ENCODE measurements at regions not wholly inside any gene's neighbourhood (a gene's known extent, or its start where the extent isn't known, plus 50 kb on each side); places are given as distances from the start of the nearest gene placed in this dataset.

DNA sequence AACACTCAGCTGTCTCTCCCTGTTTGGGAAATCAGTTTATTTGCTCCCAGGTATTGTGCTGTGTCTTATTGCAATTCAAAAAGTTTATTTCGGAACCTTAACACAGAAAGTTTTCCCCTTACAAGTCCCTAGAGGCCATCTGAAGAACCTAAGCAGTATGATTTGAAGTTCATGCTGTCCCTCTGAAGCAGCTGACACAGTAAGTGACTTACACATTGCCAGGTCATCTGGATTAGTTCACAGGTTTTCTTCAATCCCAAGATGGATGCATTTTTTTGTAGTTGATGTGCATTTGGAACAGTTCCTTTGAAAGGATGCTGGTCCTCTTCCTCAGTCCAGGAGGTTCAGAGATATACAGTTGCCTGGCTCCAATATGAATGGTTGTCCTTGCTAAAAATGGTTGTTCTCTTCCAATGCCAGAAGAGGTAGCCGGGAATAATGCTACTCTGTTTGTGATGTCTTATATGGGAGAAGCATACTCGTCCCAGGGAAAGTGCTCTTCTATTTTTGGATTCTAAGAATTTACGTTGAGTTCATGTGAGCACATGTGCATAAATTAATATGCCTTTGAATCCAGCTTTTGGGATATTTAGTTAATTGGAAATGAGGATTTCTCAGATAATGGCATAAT lies 183.5 kb upstream of the PHYHIPL start:
- no peak for DNase-seq (ENCODE audit: low read depth, low spot score)
- no peak overlapping the region for H3K4me3 ChIP-seq (ENCODE audit: low read length)

DNA sequence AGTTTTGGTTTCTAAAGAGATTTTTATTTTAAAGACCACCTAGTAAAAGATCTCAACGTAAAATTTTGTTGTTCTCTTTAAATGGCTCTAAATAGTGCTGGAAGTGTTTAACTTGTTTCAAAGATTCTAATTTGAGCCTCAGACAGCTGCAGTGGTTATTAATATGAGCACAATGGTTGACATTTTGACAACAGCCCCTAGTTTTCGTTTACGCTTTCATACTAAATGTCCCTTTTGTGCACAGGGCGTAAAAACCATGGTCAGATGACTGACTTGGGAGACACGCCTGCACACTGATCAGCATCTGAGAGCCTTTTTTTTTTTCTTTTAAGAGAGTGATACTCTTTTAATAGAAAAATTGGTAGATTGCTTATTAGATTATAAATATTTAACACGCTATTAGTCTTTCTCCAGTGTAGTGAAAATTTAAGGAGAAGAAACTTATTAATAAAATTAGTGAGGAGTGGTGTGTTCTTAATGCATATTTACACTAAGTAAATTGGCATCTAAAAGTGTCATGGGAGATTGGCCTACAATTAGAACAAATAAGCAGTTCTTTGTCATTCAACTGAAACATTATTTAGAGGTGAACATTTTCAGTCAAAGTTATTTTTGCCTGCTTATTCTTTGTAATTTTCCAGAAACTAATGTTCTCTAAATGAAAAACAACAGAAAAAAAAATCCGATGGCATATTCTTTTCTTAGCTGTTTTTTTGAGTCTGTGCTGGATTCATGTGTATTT lies 182.8 kb upstream of the PHYHIPL start:
- DNase-seq (ENCODE audit: low read depth, low spot score), result no peak
- no peak overlapping the region for H3K4me3 ChIP-seq (ENCODE audit: low read length)

DNA sequence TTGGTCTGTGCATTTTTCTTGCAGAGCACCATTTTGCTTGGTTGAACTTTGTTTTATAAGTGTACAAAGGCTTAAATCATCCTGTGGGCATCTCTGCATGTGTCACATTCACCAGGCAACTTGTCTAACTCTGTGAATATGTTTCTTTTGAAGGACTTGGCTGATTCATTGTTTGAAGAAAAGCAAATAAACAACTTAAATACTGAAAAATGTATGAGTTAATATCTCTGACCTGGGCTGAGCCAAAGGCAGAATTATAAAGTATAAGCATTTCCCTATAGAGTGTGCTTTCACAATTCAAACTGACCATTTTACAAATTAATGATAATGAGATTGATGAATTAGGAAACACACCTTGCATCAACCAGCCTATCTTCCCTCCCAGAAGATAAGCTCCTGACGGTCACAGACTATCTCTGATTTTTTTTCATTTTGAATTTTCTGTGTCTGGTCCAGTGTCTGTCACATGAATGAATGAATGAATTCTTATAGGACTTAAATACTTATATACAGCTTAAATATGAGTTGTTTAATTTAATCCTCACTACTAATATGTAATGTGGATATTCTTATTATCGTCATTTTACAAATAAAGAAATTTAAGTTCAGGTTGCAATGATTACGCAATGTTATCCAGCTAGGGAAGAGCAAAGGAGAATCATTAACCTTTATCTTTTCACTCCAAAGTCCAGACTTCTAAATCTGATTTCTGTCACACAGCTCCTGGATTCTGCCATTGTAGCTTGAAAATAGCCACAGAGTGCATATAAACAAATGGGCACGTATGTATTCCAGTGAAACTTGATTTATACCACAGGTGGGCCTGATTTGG lies 182.0 kb upstream of the PHYHIPL start:
- H3K4me3 ChIP-seq (ENCODE audit: low read length), result no peak overlapping the region
- no peak for DNase-seq (ENCODE audit: low read depth, low spot score)

DNA sequence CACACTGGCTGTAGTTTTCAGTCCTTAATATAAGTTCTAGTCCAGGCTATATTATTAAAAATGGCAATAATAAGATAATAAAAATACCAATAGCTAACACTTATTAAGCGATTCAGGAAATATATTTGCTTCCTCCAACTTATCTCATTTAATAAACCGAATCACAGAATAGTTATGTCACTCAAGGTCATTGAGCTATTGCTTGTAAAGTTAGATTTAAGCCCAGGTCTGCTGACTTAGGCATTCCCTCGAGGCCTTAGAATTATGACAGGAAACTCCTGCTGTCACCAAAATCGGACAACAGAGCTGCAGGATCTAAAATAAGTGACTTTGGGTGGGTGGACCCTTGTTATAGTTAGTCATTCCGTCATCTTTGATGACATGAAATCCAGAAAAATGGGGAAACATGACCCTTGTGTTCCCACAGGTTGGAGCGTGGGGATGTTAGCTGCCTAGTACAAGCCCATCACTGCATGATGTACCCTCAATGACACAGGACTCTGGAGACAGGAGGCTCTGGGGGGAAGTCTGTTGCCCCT lies 181.3 kb upstream of the PHYHIPL start:
- no peak overlapping the region for H3K4me3 ChIP-seq (ENCODE audit: low read length)
- DNase-seq (ENCODE audit: low read depth, low spot score), result no peak

DNA sequence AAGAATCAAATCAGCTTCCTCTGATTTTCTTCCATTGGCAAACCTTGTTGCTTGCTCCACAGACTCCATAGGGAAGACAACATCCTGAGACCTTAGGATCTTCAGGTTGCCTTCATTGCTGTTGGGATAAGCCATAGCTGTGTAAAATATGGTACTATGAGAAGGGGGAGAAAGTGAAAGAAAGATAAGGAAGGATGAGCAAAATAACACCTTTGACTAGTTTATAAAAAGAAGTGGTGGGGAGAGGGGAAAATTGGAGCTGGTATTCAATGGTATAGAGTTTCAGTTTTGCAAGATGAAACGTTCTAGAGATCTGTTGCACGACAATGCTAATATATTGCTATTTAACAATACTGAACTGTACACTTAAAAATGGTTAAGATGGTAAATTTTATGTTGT lies 180.4 kb upstream of the PHYHIPL start:
- no peak for DNase-seq (ENCODE audit: low read depth, low spot score)
- no peak overlapping the region for H3K4me3 ChIP-seq (ENCODE audit: low read length)

DNA sequence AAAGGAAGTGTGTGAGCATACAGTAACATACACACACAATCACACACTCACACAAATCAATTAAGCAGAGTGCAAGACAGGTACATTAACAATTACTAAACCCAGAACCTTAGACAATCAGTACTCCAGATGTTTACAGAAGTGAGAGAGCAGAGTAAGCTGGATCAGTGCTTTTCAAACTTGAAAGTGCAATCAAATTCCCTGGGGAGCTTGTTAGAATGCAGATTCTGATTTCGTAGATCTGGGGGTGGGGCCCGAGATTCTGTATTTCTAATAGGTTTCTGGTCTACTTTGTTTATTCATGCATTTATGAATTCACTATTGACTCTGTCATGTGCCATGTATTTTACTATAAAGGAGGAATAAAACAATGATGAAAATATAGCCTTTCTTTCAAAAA lies 179.6 kb upstream of the PHYHIPL start:
- H3K4me3 ChIP-seq (ENCODE audit: low read length), result no peak overlapping the region
- DNase-seq (ENCODE audit: low read depth, low spot score), result no peak

DNA sequence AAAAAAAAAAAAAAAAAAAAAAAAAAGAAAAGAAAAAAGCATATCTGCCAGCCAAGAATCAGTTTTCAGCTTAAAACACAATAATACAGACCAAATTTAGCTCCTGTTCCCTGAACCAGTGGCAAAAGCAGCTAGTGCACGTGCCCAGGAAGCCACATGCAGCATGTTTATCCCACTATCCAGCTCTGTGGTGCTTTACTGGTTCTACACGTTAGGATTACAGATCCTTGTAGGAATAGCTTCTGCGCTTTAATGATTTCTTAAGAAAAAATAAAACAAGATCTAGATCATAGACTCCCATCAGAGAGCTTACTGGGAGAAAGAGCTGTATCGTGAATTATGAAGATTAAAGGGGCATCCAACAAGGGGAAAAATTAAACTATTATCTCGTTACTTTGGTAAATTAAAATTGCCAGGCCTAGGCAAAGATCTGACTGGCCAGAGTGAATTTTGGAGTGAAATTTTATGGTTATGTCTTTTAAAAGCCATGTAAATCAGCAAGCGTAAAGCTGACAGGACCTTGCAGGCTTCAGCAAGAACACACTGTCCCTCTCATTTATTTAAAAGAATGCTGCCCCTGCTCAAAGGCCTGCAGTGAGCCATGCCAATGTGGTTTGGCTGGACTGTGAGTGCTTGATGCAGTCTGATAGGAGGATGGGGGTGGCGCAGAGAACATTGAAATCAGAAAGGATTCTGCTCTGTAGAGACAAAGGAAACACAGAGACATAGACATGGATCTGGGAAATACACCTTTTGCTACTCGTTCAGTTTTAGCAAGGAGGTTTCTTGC lies 177.3 kb upstream of the PHYHIPL start:
- DNase-seq (ENCODE audit: low read depth, low spot score), result no peak
- H3K4me3 ChIP-seq (ENCODE audit: low read length), result no peak overlapping the region

DNA sequence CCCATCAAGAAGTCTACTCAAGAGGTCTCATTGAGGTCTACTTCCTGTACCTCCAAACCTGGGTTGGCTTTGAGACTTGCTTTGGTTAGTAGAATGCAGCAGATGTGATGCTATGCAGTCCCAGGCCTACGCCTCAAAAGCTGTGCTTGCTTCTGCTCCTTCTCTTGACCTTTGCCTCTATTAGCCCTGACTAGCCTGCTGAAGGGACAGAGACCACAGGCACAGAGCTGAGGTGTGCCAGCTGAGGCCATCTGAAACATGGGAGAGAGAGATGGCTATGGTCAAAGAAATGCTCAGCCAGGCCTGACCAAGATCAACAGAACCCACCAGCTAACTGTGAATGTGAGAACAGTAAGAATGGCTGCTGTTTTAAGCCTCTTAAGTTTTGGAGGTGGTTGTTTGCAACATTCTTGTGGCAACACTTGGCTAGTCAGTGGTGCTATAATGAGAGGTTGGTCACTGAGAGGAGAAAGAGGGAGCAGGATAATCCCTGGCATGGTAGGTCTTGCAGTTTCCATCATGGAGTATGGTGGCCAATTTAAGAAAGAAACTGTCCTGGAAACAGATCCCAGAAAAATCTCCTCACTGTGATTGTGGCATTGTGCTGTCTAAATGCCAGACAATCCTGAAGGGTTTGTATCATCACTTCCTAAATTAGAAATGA lies 176.1 kb upstream of the PHYHIPL start:
- no peak for DNase-seq (ENCODE audit: low read depth, low spot score)
- no peak overlapping the region for H3K4me3 ChIP-seq (ENCODE audit: low read length)

DNA sequence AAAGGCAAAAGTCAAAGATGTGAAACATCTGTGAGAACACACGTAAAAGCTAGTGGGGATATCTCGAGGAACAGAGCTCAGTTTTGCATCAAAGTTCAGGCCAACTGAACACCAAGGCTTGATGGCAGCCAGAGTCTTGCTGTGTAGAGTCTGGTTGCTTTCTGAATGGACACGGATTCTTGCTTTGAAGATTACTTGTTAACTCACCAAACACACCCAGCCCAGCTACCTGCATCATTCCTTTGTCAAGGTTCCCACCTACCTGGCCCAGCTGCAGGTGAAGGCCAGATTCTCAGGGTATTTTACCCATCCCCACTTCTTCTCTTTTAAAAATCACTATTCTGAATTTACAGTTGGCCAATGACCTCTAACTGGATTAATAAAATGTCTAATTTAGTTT lies 174.4 kb upstream of the PHYHIPL start:
- no peak for DNase-seq (ENCODE audit: low read depth, low spot score)
- no peak overlapping the region for H3K4me3 ChIP-seq (ENCODE audit: low read length)

DNA sequence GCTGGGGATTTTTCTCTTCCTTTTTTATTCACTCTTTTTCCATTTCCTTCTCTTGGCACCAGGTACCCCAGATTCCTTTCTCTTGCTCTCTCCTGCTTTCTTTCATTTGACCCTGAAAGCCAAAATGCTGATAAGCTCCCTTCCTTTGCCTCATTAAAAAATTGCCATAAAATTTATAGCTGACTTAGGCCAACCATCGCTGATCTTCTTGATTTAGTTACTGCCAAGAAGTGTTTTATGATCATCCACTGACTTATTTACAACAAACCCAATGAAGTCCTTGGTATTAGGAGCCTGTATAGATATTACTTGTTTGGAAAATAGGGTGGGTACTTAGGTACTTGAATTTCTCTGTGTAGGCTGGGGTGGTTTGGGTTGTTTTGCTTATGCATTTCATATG lies 173.2 kb upstream of the PHYHIPL start:
- no peak for DNase-seq (ENCODE audit: low read depth, low spot score)

DNA sequence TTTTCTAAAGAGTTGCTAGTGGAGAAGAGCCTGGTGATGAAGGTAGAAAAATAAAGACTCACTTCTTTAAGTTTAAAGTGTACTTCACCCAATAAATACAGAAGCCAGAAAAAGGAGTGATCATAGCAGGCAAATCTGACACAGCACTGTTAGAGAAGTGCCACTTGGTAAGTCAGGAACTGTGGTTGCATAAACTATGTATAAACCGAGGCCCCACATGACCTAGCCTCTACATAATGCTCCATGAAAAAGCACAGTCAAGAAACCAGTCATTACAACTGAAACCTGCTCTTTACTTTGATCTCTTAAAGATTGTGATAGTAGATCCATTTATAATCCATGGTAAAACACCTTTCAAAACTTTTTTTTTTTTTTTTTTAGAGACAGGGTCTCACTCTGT lies 172.1 kb upstream of the PHYHIPL start:
- no peak for DNase-seq (ENCODE audit: low read depth, low spot score)

More for the DNA sequence above, 173.2 kb upstream of the PHYHIPL start:
- H3K4me3 ChIP-seq (ENCODE audit: low read length), result no peak overlapping the region

DNA sequence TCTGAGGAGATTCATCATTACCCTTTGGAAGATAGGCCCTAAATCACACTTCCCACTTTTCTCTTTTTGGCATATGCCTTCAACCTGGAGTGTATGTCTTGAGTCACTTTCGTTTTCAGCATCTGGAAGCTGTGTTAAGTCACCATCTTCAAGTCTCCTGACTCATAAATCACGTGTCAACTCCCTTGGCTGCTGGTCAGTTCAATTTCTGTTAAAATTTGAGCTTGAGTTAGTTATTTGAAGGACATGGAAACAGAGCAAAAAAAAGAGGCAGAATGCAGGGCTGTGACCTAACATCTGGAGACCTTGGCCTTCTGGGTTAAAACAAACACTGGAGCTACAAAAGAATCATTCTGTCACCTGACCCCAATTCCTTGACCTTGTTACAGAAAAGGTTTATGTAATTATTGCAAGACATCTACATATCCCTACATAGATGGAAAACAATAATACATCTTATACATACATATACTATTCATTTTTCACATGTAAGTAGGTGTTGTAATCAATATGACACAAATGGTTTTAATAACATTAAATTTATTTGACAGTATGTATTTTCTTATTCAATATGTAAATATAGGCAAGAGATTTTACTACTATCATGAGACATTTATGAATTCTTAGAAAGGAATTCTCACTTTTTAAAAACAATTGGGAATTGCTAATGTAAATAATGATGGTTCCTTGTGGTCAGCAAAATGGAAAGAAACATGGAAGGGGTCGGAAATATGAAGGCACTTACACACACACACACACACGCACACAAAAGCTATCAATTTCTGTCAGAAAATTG lies 169.7 kb upstream of the PHYHIPL start:
- DNase-seq (ENCODE audit: low read depth, low spot score), result no peak

More for the DNA sequence above, 172.1 kb upstream of the PHYHIPL start:
- H3K4me3 ChIP-seq (ENCODE audit: low read length), result no peak overlapping the region

DNA sequence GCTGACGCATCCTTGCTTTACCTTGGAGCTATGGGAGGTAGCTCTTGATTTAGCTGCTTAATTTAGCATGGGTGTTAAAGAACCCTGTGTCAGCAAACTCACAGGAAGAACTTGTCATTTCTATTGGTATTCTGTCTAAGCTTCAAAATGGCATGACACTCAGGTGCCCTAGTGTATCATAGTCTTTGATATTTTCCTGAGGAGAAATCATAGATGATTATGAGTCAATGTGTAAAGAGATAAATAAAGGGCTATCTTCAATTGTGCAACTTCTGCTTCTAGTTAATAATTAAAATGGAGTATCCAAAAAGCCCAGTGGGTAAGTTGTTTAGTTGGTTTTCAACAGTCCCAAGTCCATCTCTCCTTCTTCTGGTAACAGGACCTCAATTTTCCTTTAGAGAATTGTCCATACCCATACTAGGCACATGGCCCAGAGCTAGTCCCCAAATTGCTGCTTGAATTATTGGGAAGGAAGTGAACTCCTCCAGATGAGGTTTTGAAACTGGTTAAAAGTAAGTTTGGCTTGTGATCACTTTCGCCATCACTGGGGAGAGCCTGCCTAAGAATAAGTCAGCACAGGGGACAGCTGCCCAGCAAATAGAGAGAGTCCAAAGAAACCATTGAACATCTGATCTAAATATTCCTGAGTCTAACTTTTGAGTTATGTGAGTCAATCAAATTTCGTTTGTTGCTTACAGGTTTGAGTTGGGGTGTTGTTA lies 169.0 kb upstream of the PHYHIPL start:
- H3K4me3 ChIP-seq (ENCODE audit: low read length), result no peak overlapping the region
- no peak for DNase-seq (ENCODE audit: low read depth, low spot score)

More for the DNA sequence above, 169.7 kb upstream of the PHYHIPL start:
- H3K4me3 ChIP-seq (ENCODE audit: low read length), result no peak overlapping the region

DNA sequence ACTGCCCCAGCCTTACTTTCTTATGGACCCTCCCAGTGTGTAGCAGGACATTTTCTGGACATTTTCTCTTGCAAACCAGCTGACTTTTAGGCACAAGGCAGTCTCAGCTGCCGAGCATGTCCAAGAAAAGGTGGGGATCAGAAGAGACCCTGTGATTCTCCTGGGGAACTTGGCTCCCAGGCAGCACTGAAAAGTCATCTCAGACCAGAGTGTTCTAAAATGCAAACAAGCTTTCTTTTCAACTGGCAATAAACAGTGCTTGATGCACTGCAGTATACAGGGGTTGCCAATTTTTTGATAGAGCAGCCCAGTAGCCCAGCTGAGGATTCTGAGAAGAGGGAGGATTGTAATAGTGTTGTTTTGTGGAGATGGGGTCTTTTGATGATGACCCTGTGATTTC lies 168.0 kb upstream of the PHYHIPL start:
- H3K4me3 ChIP-seq (ENCODE audit: low read length), result no peak overlapping the region
- no peak for DNase-seq (ENCODE audit: low read depth, low spot score)

DNA sequence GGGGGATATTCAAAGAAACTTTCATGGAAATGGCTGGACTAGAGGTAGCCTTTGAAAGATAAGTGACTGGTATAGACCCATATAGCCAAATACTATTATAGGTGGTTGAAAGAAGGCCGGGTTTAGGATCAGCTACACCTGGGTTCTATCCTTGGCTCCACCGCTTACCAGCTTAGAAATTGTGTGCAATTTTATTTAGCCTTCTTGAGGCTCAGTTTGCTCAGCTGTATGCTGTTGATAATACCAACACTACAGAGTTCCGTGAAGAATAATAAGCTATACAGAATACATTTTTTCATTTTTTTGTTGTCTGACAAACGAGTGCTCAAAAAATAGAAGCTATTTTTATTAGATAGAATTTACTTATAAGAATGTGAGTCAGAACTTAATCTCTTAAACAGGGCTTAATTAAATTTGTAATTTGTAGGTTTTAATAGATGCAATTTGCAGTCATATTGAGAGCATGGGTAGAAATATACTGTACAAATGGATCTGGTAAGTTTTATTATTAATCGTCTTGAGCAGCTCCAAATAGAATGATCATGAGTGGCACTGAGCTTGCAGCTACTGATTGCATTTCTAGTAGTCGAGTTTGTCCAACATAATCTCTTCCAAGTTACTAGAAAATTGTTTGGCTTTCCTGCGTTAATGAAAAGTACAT lies 164.3 kb upstream of the PHYHIPL start:
- no peak for DNase-seq (ENCODE audit: low read depth, low spot score)
- H3K4me3 ChIP-seq (ENCODE audit: low read length), result no peak overlapping the region

DNA sequence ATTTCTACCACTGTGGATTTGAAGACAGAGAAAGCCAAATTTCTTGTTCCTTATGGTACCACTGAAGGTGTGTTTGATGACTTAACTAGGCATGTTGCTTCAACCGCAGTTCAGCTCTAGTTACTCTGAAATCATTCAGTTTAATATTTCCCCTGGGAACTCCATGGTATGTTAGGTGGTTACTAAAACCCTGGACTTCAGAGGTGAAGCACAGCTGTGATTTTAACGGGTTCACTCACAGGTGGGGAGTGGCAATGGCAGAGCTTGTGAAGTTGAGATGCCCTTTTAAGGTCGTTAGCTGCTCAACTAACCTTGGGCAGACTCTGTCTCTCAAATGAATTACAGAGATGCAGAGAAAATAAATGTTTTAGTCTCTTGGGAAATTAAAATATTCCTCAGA lies 163.6 kb upstream of the PHYHIPL start:
- DNase-seq (ENCODE audit: low read depth, low spot score), result no peak
- no peak overlapping the region for H3K4me3 ChIP-seq (ENCODE audit: low read length)

DNA sequence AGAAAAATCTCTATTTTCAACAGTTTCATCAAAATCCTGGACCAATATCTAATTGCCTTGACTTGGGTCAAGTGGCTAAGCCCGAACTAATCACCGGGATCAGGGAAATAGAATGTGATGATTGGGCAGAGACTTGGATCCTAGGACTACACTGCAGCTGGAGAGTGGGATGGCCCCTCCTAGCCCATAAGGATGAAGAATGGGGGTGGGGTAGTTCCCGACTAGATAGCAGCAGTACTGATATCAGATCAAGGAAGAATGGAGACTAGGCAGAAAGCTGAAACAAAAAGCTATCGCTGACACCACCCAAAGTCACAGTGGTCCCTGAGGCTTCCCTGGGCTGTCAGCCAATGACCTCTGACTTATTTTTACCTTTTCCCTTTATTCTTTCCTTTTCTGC lies 160.4 kb upstream of the PHYHIPL start:
- H3K4me3 ChIP-seq (ENCODE audit: low read length), result no peak overlapping the region
- no peak for DNase-seq (ENCODE audit: low read depth, low spot score)
